Endodermal cell (in vitro differentiated cells): ENCODE measurements at regions not wholly inside any gene's neighbourhood (a gene's known extent, or its start where the extent isn't known, plus 50 kb on each side); places are given as distances from the start of the nearest gene placed in this dataset.
A peak's percentile ranks its signal among the peaks of the same experiment; 100 is the strongest.

ENCODE experiments used
- DNase-seq: peaks from one replicate; pipeline ENCODE4 v3.0.0-alpha.2; 2017
- H3K27ac ChIP-seq: 2 replicates; pipeline ENCODE4 v1.5.1; 2013; ENCODE audit warnings: mild to moderate bottlenecking, low read depth, low read length, moderate library complexity
- H3K27me3 ChIP-seq: 2 replicates; pipeline ENCODE4 v1.6.1; 2013; ENCODE audit warnings: mild to moderate bottlenecking, low read length, moderate library complexity; ENCODE audit not compliant: insufficient read depth, control insufficient read depth, poor library complexity, severe bottlenecking
- H3K36me3 ChIP-seq: 2 replicates; pipeline ENCODE4 v1.7.0; 2013; ENCODE audit warnings: mild to moderate bottlenecking, low read length, moderate library complexity; ENCODE audit not compliant: control insufficient read depth, insufficient read depth
- H3K4me1 ChIP-seq: one replicate; pipeline ENCODE4 v1.7.0; 2013; ENCODE audit warnings: low read length; ENCODE audit not compliant: control insufficient read depth, insufficient read depth
- H3K4me3 ChIP-seq: 2 replicates; pipeline ENCODE4 v1.5.1; 2013; ENCODE audit warnings: mild to moderate bottlenecking, low read length, moderate library complexity
- H3K9ac ChIP-seq: 2 replicates; pipeline ENCODE4 v1.6.1; 2013; ENCODE audit warnings: mild to moderate bottlenecking, low read length, moderate library complexity; ENCODE audit not compliant: poor library complexity, severe bottlenecking; ENCODE audit errors: extremely low read depth
- H3K9me3 ChIP-seq: 2 replicates; pipeline ENCODE4 v1.6.1; 2013; ENCODE audit warnings: mild to moderate bottlenecking, low read length, moderate library complexity; ENCODE audit not compliant: control insufficient read depth
- H3K27ac Mint-ChIP-seq: 2 replicates; pipeline ENCODE4 v1.8.0; 2020; ENCODE audit warnings: mixed read lengths
- H3K27me3 Mint-ChIP-seq: 2 replicates; pipeline ENCODE4 v1.8.0; 2021; ENCODE audit warnings: mild to moderate bottlenecking, mixed read lengths; ENCODE audit not compliant: insufficient read depth
- H3K36me3 Mint-ChIP-seq: 2 replicates; pipeline ENCODE4 v1.8.0; 2020; ENCODE audit warnings: low read depth, mixed read lengths
- H3K4me1 Mint-ChIP-seq: 2 replicates; pipeline ENCODE4 v1.8.0; 2020; ENCODE audit warnings: mixed read lengths
- H3K4me3 Mint-ChIP-seq: 2 replicates; pipeline ENCODE4 v1.8.0; 2020; ENCODE audit warnings: mild to moderate bottlenecking, moderate library complexity, mixed read lengths
- H3K9me3 Mint-ChIP-seq: 2 replicates; pipeline ENCODE4 v1.8.0; 2020; ENCODE audit warnings: mild to moderate bottlenecking, mixed read lengths
- CTCF ChIP-seq: fragments of 200-600 bp; sonication (generic); conservative IDR thresholded peaks from 2 replicates; pipeline ENCODE4 v1.5.0; 2021; ENCODE audit warnings: antibody characterized with exemption, mild to moderate bottlenecking
- WGBS, 2 experiments: methylation state at CpG; one replicate each; pipeline versions ENCODE4 v1.1.5 to v1.1.7; 2013; ENCODE audit warnings: missing lambda C conversion rate in 2 of 2, mixed read lengths in 1 of 2; ENCODE audit not compliant: insufficient coverage in 1 of 2, insufficient read length in 1 of 2; 5-methylcytosine and 5-hydroxymethylcytosine counted together

GRCh38 chr17:73826181-73826871, 182.1 kb upstream of the SDK2 start:
- Mint-ChIP-seq H3K9me3 (no peaks in the 10 kb centered on the region), H3K27me3 (peaks cover 71% of the 10 kb centered on the region), H3K27ac (no peak overlapping the region), H3K4me1 (peaks cover 43% of the 10 kb centered on the region), H3K4me3 (no peak overlapping the region), H3K36me3 (no peaks in the 10 kb centered on the region)
- Histone ChIP-seq H3K9me3 (no peaks in the 10 kb centered on the region), H3K36me3 (no peaks in the 10 kb centered on the region), H3K4me1 (peaks cover 15% of the 10 kb centered on the region), H3K9ac (no peak overlapping the region), H3K4me3 (no peak overlapping the region), H3K27ac (no peak overlapping the region), H3K27me3 (peaks cover 3% of the 10 kb centered on the region)
- TF ChIP-seq CTCF = no peak
- no peak for DNase-seq
- 86 to 93% methylated on average over 1 to 9 of the region's 9 CpGs for WGBS, 2 experiments

- H3K9me3 ChIP-seq = no peaks in the 10 kb centered on the region
- TF ChIP-seq CTCF = no peak
- H3K27ac Mint-ChIP-seq = no peak overlapping the region
- no peaks in the 10 kb centered on the region for H3K36me3 ChIP-seq
- DNase-seq = peak; percentile 62
- H3K4me3 Mint-ChIP-seq = no peak overlapping the region
- H3K27ac ChIP-seq = no peak overlapping the region
- H3K36me3 Mint-ChIP-seq = no peaks in the 10 kb centered on the region
- peaks cover 15% of the 10 kb centered on the region for H3K4me1 ChIP-seq
- peaks cover 41% of the 10 kb centered on the region for H3K4me1 Mint-ChIP-seq
- no peaks in the 10 kb centered on the region for H3K9me3 Mint-ChIP-seq
- 86% methylated on average over 2 of the region's 2 CpGs; no CpG with 5 or more reads in 1 of the 2 experiments for WGBS, 2 experiments
- H3K27me3 Mint-ChIP-seq = peaks cover 71% of the 10 kb centered on the region
- H3K4me3 ChIP-seq = no peak overlapping the region
- peaks cover 3% of the 10 kb centered on the region for H3K27me3 ChIP-seq
- H3K9ac ChIP-seq = no peak overlapping the region
These were observed 182.6 kb upstream of the SDK2 start for GRCh38 chr17:73826872-73827228.

- H3K9me3 Mint-ChIP-seq = no peaks in the 10 kb centered on the region
- no peaks in the 10 kb centered on the region for H3K36me3 ChIP-seq
- peak; percentile 80 for DNase-seq
- no peak overlapping the region for H3K4me3 ChIP-seq
- H3K9ac ChIP-seq = no peak overlapping the region
- H3K27me3 Mint-ChIP-seq = peaks cover 71% of the 10 kb centered on the region
- peaks cover 15% of the 10 kb centered on the region for H3K4me1 ChIP-seq
- no peak overlapping the region for H3K27ac ChIP-seq
- 39 to 41% methylated on average over 16 to 19 of the region's 19 CpGs for WGBS, 2 experiments
- peaks cover 39% of the 10 kb centered on the region for H3K4me1 Mint-ChIP-seq
- no peak overlapping the region for H3K4me3 Mint-ChIP-seq
- H3K27me3 ChIP-seq = peaks cover 3% of the 10 kb centered on the region
- H3K36me3 Mint-ChIP-seq = no peaks in the 10 kb centered on the region
- H3K27ac Mint-ChIP-seq = no peak overlapping the region
- H3K9me3 ChIP-seq = no peaks in the 10 kb centered on the region
- no peak for TF ChIP-seq CTCF
These were observed 183.5 kb upstream of the SDK2 start for GRCh38 chr17:73827627-73828291.
